Spleen (tissue), 11 donors: ENCODE measurements at regions not wholly inside any gene's neighbourhood (a gene's known extent, or its start where the extent isn't known, plus 50 kb on each side); places are given as distances from the start of the nearest gene placed in this dataset.

Experiments used
- DNase-seq: peaks from one replicate; pipeline ENCODE4 v3.0.0-alpha.2; 2020
- H3K27ac ChIP-seq, 8 donors: fragments of 200-600 bp; sonication (generic) in 7 of 8; 1 replicate in 4 of 8; 2 replicates in 4 of 8; pipeline versions ENCODE4 v1.5.0 to v1.8.0; 2016 to 2021; ENCODE audit warnings: inconsistent platforms in 4 of 8, mild to moderate bottlenecking in 4 of 8, moderate library complexity in 1 of 8
- H3K27me3 ChIP-seq, 7 donors: fragments of 200-600 bp; sonication (generic) in 6 of 7; replicated peaks in 1 of 7; 1 replicate in 4 of 7; 2 replicates in 3 of 7; pipeline versions ENCODE4 v1.5.0 to v1.8.0; 2016 to 2021; ENCODE audit warnings: inconsistent platforms in 3 of 7, mild to moderate bottlenecking in 1 of 7
- H3K36me3 ChIP-seq, 6 donors: fragments of 200-600 bp; sonication (generic) in 5 of 6; 1 replicate in 4 of 6; 2 replicates in 2 of 6; pipeline versions ENCODE4 v1.5.0 to v1.8.0; 2016 to 2021; ENCODE audit warnings: inconsistent platforms in 2 of 6
- H3K4me1 ChIP-seq, 6 donors: fragments of 200-600 bp; sonication (generic) in 5 of 6; 1 replicate in 3 of 6; 2 replicates in 3 of 6; pipeline versions ENCODE4 v1.5.0 to v1.8.0; 2016 to 2021; ENCODE audit warnings: inconsistent platforms in 3 of 6
- H3K4me3 ChIP-seq, 8 donors: fragments of 200-600 bp; sonication (generic) in 7 of 8; 1 replicate in 4 of 8; 2 replicates in 4 of 8; pipeline versions ENCODE4 v1.5.0 to v1.8.0; 2016 to 2021; ENCODE audit warnings: inconsistent platforms in 4 of 8, mild to moderate bottlenecking in 4 of 8, moderate library complexity in 2 of 8
- H3K9me3 ChIP-seq, 8 donors: fragments of 200-600 bp; sonication (generic) in 7 of 8; 1 replicate in 4 of 8; 2 replicates in 4 of 8; pipeline versions ENCODE4 v1.5.0 to v1.8.0; 2016 to 2021; ENCODE audit warnings: inconsistent platforms in 4 of 8
- POLR2A ChIP-seq, 3 donors: fragments of 450-650 bp; IDR thresholded peaks; one replicate each; pipeline ENCODE4 v1.5.1; 2017; ENCODE audit warnings: antibody characterized with exemption in 3 of 3, mild to moderate bottlenecking in 1 of 3
- POLR2AphosphoS5 ChIP-seq, 3 donors: sonication (generic); formaldehyde crosslinking; IDR thresholded peaks; one replicate each; pipeline ENCODE4 v1.5.1; 2017; ENCODE audit warnings: antibody characterized with exemption in 3 of 3
- WGBS, 5 donors: extraction: QIAGEN DNeasy Blood & Tissue Kit in 3 of 5; methylation state at CpG; one replicate each; pipeline versions ENCODE4 v1.1.5 to v1.1.7; 2013 to 2018; 5-methylcytosine and 5-hydroxymethylcytosine counted together
- intact Hi-C: fragments of 100-400 bp; cut with DNase I; formaldehyde crosslinking; loops from one replicate; pipeline ENCODE4 v1.15.0; 2023; ENCODE audit warnings: low total_unique reads
- TF ChIP-seq, protein P1 (sequence below), 11 experiments: fragments of 200-600 bp in 7 of 11; fragments of 450-650 bp in 4 of 11; sonication (generic) in 4 of 11; IDR thresholded peaks in 8 of 11; conservative IDR thresholded peaks in 3 of 11; 1 replicate in 7 of 11; 2 replicates in 4 of 11; pipeline versions ENCODE4 v1.4.0 to v1.8.0; 2016 to 2021; ENCODE audit warnings: antibody characterized with exemption in 11 of 11, inconsistent platforms in 4 of 11, mild to moderate bottlenecking in 1 of 11
- donor health status: healthy with polysubstance abuse.
- donor health status: DM: no; HTN: no; CAD: no; lungs with moderate emphysema.
- donor health status: DM: no; HTN: no; CAD: no.
- donor health status: Bipolar disorder and iron deficiency.
- donor health status: healthy.
- donor health status: DM: no; HTN: no; CAD: no.
- donor health status: DM: yes; HTN: yes; CAD: no.

DNA sequence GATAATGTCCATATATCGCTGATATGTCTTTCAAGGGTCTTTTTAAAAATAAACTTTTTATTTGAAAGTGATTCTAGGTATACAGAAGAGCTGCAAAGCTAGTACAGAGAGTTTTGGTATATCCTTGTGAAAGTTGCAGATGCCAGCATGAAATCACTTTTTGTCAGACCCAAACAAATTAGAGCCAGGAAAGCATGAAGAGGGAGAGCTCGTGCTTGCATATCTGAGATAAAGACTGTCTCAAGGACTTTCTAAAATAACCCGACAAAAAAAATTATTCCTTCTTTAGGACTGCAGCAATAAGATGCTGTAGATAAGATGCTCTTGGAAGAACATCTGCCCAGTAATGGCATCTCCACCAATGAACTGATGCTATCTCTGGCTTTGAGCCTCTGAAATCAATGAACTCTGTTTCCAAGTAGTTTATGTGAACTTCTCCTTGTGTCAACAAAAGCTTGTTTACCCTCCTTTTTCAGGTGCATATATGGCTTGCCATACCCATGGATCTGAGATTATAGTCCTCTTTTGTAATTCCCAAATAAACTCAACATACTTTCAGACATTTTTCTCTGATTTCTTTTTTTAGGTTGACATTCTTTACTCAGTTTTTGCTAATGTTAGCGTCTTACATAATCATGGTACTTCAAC lies 774.6 kb upstream of the FAM98A start:
- DNase-seq, result no peak
- Histone ChIP-seq H3K36me3 (no peaks in the 10 kb centered on the region), H3K4me3 (no peak overlapping the region), H3K27ac (no peak overlapping the region), H3K4me1 (no peaks in the 10 kb centered on the region), H3K9me3 (no peaks in the 10 kb centered on the region), H3K27me3 (no peaks in the 10 kb centered on the region)
- intact Hi-C loops, result no loop called here
- TF ChIP-seq POLR2A (IDR thresholded peaks at IDR 0.05) (no peak), POLR2AphosphoS5 (IDR thresholded peaks at IDR 0.05) (no peak)
- TF ChIP-seq, protein P1, sequence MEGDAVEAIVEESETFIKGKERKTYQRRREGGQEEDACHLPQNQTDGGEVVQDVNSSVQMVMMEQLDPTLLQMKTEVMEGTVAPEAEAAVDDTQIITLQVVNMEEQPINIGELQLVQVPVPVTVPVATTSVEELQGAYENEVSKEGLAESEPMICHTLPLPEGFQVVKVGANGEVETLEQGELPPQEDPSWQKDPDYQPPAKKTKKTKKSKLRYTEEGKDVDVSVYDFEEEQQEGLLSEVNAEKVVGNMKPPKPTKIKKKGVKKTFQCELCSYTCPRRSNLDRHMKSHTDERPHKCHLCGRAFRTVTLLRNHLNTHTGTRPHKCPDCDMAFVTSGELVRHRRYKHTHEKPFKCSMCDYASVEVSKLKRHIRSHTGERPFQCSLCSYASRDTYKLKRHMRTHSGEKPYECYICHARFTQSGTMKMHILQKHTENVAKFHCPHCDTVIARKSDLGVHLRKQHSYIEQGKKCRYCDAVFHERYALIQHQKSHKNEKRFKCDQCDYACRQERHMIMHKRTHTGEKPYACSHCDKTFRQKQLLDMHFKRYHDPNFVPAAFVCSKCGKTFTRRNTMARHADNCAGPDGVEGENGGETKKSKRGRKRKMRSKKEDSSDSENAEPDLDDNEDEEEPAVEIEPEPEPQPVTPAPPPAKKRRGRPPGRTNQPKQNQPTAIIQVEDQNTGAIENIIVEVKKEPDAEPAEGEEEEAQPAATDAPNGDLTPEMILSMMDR (IDR thresholded peaks at IDR 0.05 in 8 of 11, conservative IDR thresholded peaks at IDR 0.05 in 3 of 11), result no peak
- WGBS, 5 donors, result 65 to 81% (median 74%) methylated on average over 4 of the region's 4 CpGs

DNA sequence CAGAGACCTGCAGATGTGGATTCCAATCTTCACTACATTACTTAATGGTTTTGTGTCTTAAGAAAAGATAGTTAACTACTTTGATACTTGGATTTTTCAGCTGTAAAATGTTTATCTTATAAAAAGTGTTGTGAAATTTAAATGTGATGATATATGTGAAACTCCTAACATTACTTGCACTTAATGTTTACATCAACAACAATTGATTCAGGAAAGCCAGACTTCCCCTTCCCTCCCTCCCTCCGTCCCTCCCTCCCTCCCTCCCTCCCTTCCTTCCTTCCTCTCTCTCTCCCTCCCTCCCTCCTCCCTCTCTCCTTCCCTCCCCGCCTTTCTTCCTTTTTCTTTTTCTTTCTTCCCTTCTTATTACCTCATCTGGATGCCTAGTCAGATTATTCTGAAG lies 773.9 kb upstream of the FAM98A start:
- intact Hi-C loops, result no loop called here
- WGBS, 5 donors, result 30 to 41% (median 33%) methylated on average over 2 of the region's 2 CpGs

DNA sequence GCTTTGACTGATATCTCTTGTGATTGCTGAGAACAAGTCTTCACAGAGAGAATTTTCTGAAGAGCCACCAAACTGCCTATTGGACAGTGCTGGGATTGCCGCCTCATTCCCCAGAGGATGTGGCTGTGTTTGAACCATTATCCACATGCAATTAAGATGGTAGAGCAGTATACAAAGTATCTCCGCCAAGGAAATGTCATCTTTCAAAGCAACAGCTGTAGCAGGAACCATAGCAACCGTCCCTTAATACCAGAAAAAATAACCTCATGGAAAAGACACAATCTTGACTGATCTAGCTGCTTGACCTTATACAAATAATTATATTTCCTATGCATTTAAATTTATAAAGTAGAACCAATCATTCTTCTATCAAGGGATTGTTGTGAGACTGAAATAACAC lies 772.6 kb upstream of the FAM98A start:
- no peak for TF ChIP-seq POLR2A (IDR thresholded peaks at IDR 0.05)
- TF ChIP-seq, protein P1 (IDR thresholded peaks at IDR 0.05 in 8 of 11, conservative IDR thresholded peaks at IDR 0.05 in 3 of 11), result no peak
- no peak for TF ChIP-seq POLR2AphosphoS5 (IDR thresholded peaks at IDR 0.05)
- no peak overlapping the region for H3K4me3 ChIP-seq
- H3K9me3 ChIP-seq, result no peaks in the 10 kb centered on the region
- no peak for DNase-seq
- no peak overlapping the region for H3K27ac ChIP-seq
- H3K27me3 ChIP-seq, result no peaks in the 10 kb centered on the region
- H3K4me1 ChIP-seq, result no peaks in the 10 kb centered on the region
- intact Hi-C loops, result no loop called here
- no peaks in the 10 kb centered on the region for H3K36me3 ChIP-seq
- 77 to 87% (median 84%) methylated on average over 3 of the region's 3 CpGs for WGBS, 5 donors

More for the DNA sequence above, 773.9 kb upstream of the FAM98A start:
- Histone ChIP-seq H3K27ac (no peak overlapping the region), H3K27me3 (no peaks in the 10 kb centered on the region), H3K4me3 (no peak overlapping the region), H3K4me1 (no peaks in the 10 kb centered on the region), H3K36me3 (no peaks in the 10 kb centered on the region), H3K9me3 (no peaks in the 10 kb centered on the region)
- TF ChIP-seq POLR2AphosphoS5 (IDR thresholded peaks at IDR 0.05) (no peak), POLR2A (IDR thresholded peaks at IDR 0.05) (no peak)
- TF ChIP-seq, protein P1 (IDR thresholded peaks at IDR 0.05 in 8 of 11, conservative IDR thresholded peaks at IDR 0.05 in 3 of 11), result no peak
- no peak for DNase-seq

DNA sequence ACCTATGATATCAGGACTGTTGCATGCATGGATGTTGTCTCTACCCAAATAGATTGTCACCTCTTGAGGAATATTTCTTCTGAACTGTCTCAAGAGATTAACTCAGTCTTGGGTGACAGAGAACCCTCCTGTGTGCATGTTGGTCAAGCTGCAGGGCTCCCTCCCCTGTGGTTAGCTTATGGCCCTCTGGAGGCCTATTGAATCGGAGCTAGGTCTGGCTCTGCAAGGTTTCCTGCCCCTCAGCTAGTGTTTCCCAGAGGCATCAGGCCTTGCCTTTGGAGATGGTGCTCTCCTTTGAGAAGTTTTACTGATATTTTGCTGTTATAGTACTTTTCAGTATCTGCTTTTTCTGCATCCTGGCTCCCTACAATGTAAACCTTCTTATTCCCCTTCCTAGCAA lies 769.2 kb upstream of the FAM98A start:
- no peaks in the 10 kb centered on the region for H3K36me3 ChIP-seq
- intact Hi-C loops, result no loop called here
- no peak for TF ChIP-seq POLR2A (IDR thresholded peaks at IDR 0.05)
- no peak for TF ChIP-seq POLR2AphosphoS5 (IDR thresholded peaks at IDR 0.05)
- TF ChIP-seq, protein P1 (IDR thresholded peaks at IDR 0.05 in 8 of 11, conservative IDR thresholded peaks at IDR 0.05 in 3 of 11), result no peak
- DNase-seq, result no peak
- no peaks in the 10 kb centered on the region for H3K27me3 ChIP-seq
- H3K9me3 ChIP-seq, result no peaks in the 10 kb centered on the region
- H3K4me1 ChIP-seq, result no peaks in the 10 kb centered on the region
- WGBS, 5 donors, result 33 to 61% (median 50%) methylated on average over 1 of the region's 1 CpG
- H3K4me3 ChIP-seq, result no peak overlapping the region
- no peak overlapping the region for H3K27ac ChIP-seq
